Fibroblast of mammary gland (primary cell): ENCODE measurements at regions not wholly inside any gene's neighbourhood (a gene's known extent, or its start where the extent isn't known, plus 50 kb on each side); places are given as distances from the start of the nearest gene placed in this dataset.

ENCODE experiments used
- DNase-seq: peaks from one replicate; pipeline ENCODE4 v3.0.0-alpha.2; 2010; ENCODE audit warnings: low read depth
- H3K4me3 ChIP-seq: 2 replicates; pipeline ENCODE4 v1.5.1; 2011; ENCODE audit warnings: low read depth, mild to moderate bottlenecking, low read length, moderate library complexity; ENCODE audit not compliant: control insufficient read depth
- CTCF ChIP-seq: conservative IDR thresholded peaks from 2 replicates; pipeline ENCODE4 v1.5.1; 2011; ENCODE audit warnings: low read depth, low read length, inconsistent platforms; ENCODE audit not compliant: control insufficient read depth, insufficient read depth

- TF ChIP-seq CTCF, result no peak
- no peak for DNase-seq
- no peak overlapping the region for H3K4me3 ChIP-seq
These were observed 463.6 kb downstream of the HAPSTR1 start for GRCh38 chr16:9555051-9555450.

- H3K4me3 ChIP-seq, result no peak overlapping the region
- no peak for DNase-seq
- no peak for TF ChIP-seq CTCF
These were observed 465.7 kb downstream of the HAPSTR1 start for GRCh38 chr16:9556949-9557665.

GRCh38 chr16:9557713-9558112 is 466.3 kb downstream of the HAPSTR1 start:
- no peak overlapping the region for H3K4me3 ChIP-seq
- no peak for TF ChIP-seq CTCF
- no peak for DNase-seq

GRCh38 chr16:9566099-9566498 is 474.7 kb downstream of the HAPSTR1 start:
- DNase-seq, result no peak
- H3K4me3 ChIP-seq, result no peak overlapping the region
- TF ChIP-seq CTCF, result no peak

GRCh38 chr16:9567666-9568065 is 476.2 kb downstream of the HAPSTR1 start:
- DNase-seq, result no peak
- no peak for TF ChIP-seq CTCF
- H3K4me3 ChIP-seq, result no peak overlapping the region

- H3K4me3 ChIP-seq, result no peak overlapping the region
- DNase-seq, result no peak
- TF ChIP-seq CTCF, result no peak
These were observed 476.8 kb downstream of the HAPSTR1 start for GRCh38 chr16:9568261-9568660.

GRCh38 chr16:9570521-9570920 is 479.1 kb downstream of the HAPSTR1 start:
- no peak for TF ChIP-seq CTCF
- no peak overlapping the region for H3K4me3 ChIP-seq
- DNase-seq, result no peak
